IMR-90 (cell line): ENCODE measurements at regions not wholly inside any gene's neighbourhood (a gene's known extent, or its start where the extent isn't known, plus 50 kb on each side); places are given as distances from the start of the nearest gene placed in this dataset.

Experiments used
- ATAC-seq: fragments of 200-7000 bp; cut with Tn5 transposase; 2 replicates; pipeline ENCODE4 v1.9.1; 2020; ENCODE audit warnings: low read depth, mild to moderate bottlenecking, moderate library complexity
- BruUV-seq: library from RNA; stranded (reverse); fragments of 400-500 nt; replicated peaks from 2 replicates; lab custom pipeline; 2021; lab: Mats Ljungman, UMichigan
- CTCF ChIA-PET: fragments of 300-600 bp; formaldehyde crosslinking; extraction: SDS; loops from one replicate; lab custom pipeline; 2021; ENCODE audit warnings: antibody characterized with exemption; lab: Yijun Ruan, JAX
- POLR2A ChIA-PET: fragments of 300-600 bp; sonication (Branson Sonifier 250); formaldehyde crosslinking; loops from one replicate; lab custom pipeline; 2022; ENCODE audit warnings: antibody characterized with exemption; ENCODE audit not compliant: unreplicated experiment; lab: Charles Lee
- DNase-seq: peaks from one replicate; pipeline ENCODE4 v3.0.0; 2013
- H2AFZ ChIP-seq: replicated peaks from 2 replicates; pipeline ENCODE3; 2013; ENCODE audit warnings: low read length, mild to moderate bottlenecking; ENCODE audit not compliant: poor library complexity
- H2AK5ac ChIP-seq: 2 replicates; pipeline ENCODE4 v1.6.1; 2013; ENCODE audit warnings: low read depth, low read length, inconsistent platforms
- H2AK9ac ChIP-seq: replicated peaks from 2 replicates; pipeline ENCODE3; 2013; ENCODE audit warnings: mild to moderate bottlenecking, low read depth, low read length, moderate library complexity; ENCODE audit not compliant: poor library complexity
- H2BK120ac ChIP-seq: 2 replicates; pipeline ENCODE4 v1.6.1; 2013; ENCODE audit warnings: low read depth, low read length, inconsistent platforms
- H2BK15ac ChIP-seq: 3 replicates; pipeline ENCODE4 v1.6.1; 2013; ENCODE audit warnings: low read depth, low read length, inconsistent platforms
- H2BK20ac ChIP-seq: 2 replicates; pipeline ENCODE4 v1.6.1; 2013; ENCODE audit warnings: low read depth, mild to moderate bottlenecking, inconsistent platforms, low read length, moderate library complexity
- H2BK5ac ChIP-seq: 2 replicates; pipeline ENCODE4 v1.6.1; 2013; ENCODE audit warnings: mild to moderate bottlenecking, low read depth, low read length, inconsistent platforms; ENCODE audit not compliant: poor library complexity, severe bottlenecking
- H3K14ac ChIP-seq: replicated peaks from 2 replicates; pipeline ENCODE4 v1.6.1; 2013; ENCODE audit warnings: low read depth, low read length, inconsistent platforms
- H3K18ac ChIP-seq: 2 replicates; pipeline ENCODE4 v1.6.1; 2013; ENCODE audit warnings: low read depth, low read length, control low read depth
- H3K23ac ChIP-seq: 2 replicates; pipeline ENCODE4 v1.6.1; 2013; ENCODE audit warnings: low read depth, low read length, inconsistent platforms
- H3K27ac ChIP-seq: 2 replicates; pipeline ENCODE4 v1.5.1; 2013; ENCODE audit warnings: mild to moderate bottlenecking, control low read depth, low read length; ENCODE audit not compliant: insufficient read depth
- H3K27me3 ChIP-seq: 2 replicates; pipeline ENCODE4 v1.6.1; 2013; ENCODE audit warnings: low read length; ENCODE audit not compliant: control insufficient read depth, insufficient read depth
- H3K36me3 ChIP-seq: 2 replicates; pipeline ENCODE4 v1.6.1; 2013; ENCODE audit warnings: low read length, mixed read lengths; ENCODE audit not compliant: control insufficient read depth, insufficient read depth
- H3K4ac ChIP-seq: 2 replicates; pipeline ENCODE4 v1.6.1; 2013; ENCODE audit warnings: low read depth, low read length, inconsistent platforms
- H3K4me1 ChIP-seq: 2 replicates; pipeline ENCODE4 v1.6.1; 2013; ENCODE audit warnings: low read length, mixed read lengths; ENCODE audit not compliant: control insufficient read depth, insufficient read depth
- H3K4me2 ChIP-seq: 2 replicates; pipeline ENCODE4 v1.6.1; 2013; ENCODE audit warnings: low read depth, mild to moderate bottlenecking, control low read depth, low read length, moderate library complexity
- H3K4me3 ChIP-seq: 2 replicates; pipeline ENCODE4 v1.5.1; 2013; ENCODE audit warnings: low read depth, mild to moderate bottlenecking, control low read depth, low read length, moderate library complexity; ENCODE audit not compliant: insufficient read depth
- H3K56ac ChIP-seq: 2 replicates; pipeline ENCODE4 v1.6.1; 2013; ENCODE audit warnings: low read length, inconsistent platforms; ENCODE audit not compliant: insufficient read depth; ENCODE audit errors: extremely low read depth
- H3K79me1 ChIP-seq, 2 experiments: 2 replicates each; pipeline ENCODE4 v1.6.1; 2013; ENCODE audit warnings: low read length in 2 of 2, inconsistent platforms in 1 of 2, low read depth in 1 of 2
- H3K9ac ChIP-seq: 2 replicates; pipeline ENCODE4 v1.6.1; 2013; ENCODE audit warnings: low read depth, low read length, control low read depth
- H3K9me1 ChIP-seq: 2 replicates; pipeline ENCODE4 v1.6.1; 2013; ENCODE audit warnings: low read length, inconsistent platforms; ENCODE audit not compliant: insufficient read depth
- H3K9me3 ChIP-seq: 2 replicates; pipeline ENCODE4 v1.6.1; 2013; ENCODE audit warnings: low read length; ENCODE audit not compliant: control insufficient read depth, insufficient read depth
- H4K20me1 ChIP-seq: 2 replicates; pipeline ENCODE4 v1.6.1; 2013; ENCODE audit warnings: low read length, inconsistent platforms; ENCODE audit not compliant: insufficient read depth
- H4K5ac ChIP-seq: 2 replicates; pipeline ENCODE4 v1.6.1; 2013; ENCODE audit warnings: mild to moderate bottlenecking, low read depth, low read length, control low read depth
- H4K8ac ChIP-seq, 2 experiments: 2 replicates each; pipeline ENCODE4 v1.6.1; 2013; ENCODE audit warnings: low read depth in 2 of 2, low read length in 2 of 2, control low read depth in 1 of 2, inconsistent platforms in 1 of 2
- H4K91ac ChIP-seq: 2 replicates; pipeline ENCODE4 v1.6.1; 2013; ENCODE audit warnings: low read depth, low read length, inconsistent platforms; ENCODE audit not compliant: insufficient read depth
- POLR2A ChIP-seq: IDR thresholded peaks from 2 replicates; pipeline ENCODE4 v1.6.1; 2012; ENCODE audit warnings: mild to moderate bottlenecking, low read depth, low read length
- SMC3 ChIP-seq: fragments of 150-350 bp; IDR thresholded peaks from 2 replicates; pipeline ENCODE4 v1.6.1; 2016; ENCODE audit warnings: low read depth, mild to moderate bottlenecking, antibody characterized with exemption, low read length, moderate library complexity
- WGBS, 2 experiments: methylation state at CpG; one replicate each; pipeline versions ENCODE4 v1.1.5 to v1.1.7; 2013; ENCODE audit warnings: missing lambda C conversion rate in 2 of 2; ENCODE audit not compliant: insufficient read length in 1 of 2; ENCODE audit errors: extremely low coverage in 2 of 2; 5-methylcytosine and 5-hydroxymethylcytosine counted together
- dilution Hi-C: fragments of 300-500 bp; cut with HindIII; formaldehyde crosslinking; loops from one replicate; pipeline ENCODE4 v1.14.3; 2018; ENCODE audit warnings: low sequenced_read_pairs; ENCODE audit not compliant: unreplicated experiment
- in situ Hi-C: fragments of 300-500 bp; cut with MboI; formaldehyde crosslinking; loops from 3 replicates; pipeline ENCODE4 v1.14.3; 2019; ENCODE audit warnings: low sequenced_read_pairs, inconsistent platforms, mixed read lengths
- intact Hi-C: fragments of 100-400 bp; cut with micrococcal nuclease; formaldehyde crosslinking; loops from 2 replicates; pipeline ENCODE4 v1.10.0; 2022
- TF ChIP-seq, protein P1 (sequence below): conservative IDR thresholded peaks from 2 replicates; pipeline ENCODE4 v1.5.1; 2012; ENCODE audit warnings: mild to moderate bottlenecking, low read depth, low read length, improper control_type of control experiment

DNA sequence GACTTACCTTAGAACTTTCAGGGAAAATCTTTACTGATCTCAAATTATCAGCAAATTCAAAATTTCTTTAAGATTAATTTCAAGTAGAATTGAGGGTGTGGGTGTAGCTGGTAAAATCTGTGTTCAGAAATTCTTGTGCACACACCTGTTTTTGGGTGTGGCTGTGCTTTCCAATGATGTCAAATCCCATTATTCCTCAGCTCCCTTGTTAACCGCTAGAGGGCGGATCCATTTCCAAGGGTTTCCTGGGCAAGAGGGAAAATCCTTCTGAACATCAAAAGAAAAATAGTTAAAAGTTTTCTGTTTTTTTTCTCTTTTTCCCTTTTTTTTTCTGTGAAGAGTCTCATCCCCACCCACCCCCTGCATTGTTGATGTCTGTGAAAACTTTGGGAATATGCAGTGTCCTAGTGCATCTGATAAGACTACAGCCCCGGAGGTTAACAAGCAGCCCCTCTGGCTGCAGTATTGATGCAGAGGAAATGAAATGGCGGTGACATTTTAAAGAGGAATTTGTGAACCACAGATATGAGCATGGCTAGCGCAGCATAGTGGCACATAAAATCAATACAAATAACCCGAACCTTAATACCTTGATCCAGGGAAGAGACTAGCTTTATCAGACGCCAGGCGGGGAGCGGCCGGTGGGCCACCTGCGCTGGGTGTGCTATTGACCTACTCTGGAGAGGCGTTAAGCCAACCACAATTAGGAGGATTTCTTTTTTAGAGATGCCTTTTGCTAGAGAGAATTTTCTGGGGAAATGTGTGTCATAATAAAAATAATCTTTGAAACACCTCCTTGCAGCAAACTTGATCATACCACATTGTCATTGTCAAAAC is 130.9 kb downstream of the FOXA2 start:
- Histone ChIP-seq H3K9ac (no peak overlapping the region), H2BK15ac (no peak overlapping the region), H3K79me1 (no peaks in the 10 kb centered on the region), H3K9me1 (no peaks in the 10 kb centered on the region), H3K36me3 (no peaks in the 10 kb centered on the region), H2AFZ (no peak overlapping the region), H3K4me3 (no peak overlapping the region), H3K23ac (no peak overlapping the region), H3K18ac (no peak overlapping the region), H3K4me2 (no peak overlapping the region), H3K56ac (no peak overlapping the region), H4K8ac (no peak overlapping the region), H2AK9ac (no peak overlapping the region), H3K4me1 (no peaks in the 10 kb centered on the region), H2BK20ac (no peak overlapping the region), H2BK120ac (no peak overlapping the region), H3K27ac (no peak overlapping the region), H3K9me3 (no peaks in the 10 kb centered on the region), H4K5ac (no peak overlapping the region), H4K20me1 (no peaks in the 10 kb centered on the region), H3K4ac (no peak overlapping the region), H3K14ac (no peak overlapping the region), H2BK5ac (no peak overlapping the region), H4K91ac (no peak overlapping the region), H2AK5ac (no peak overlapping the region), H3K27me3 (no peaks in the 10 kb centered on the region)
- TF ChIP-seq POLR2A = no peak
- TF ChIP-seq SMC3 = peak; percentile 10; the same call in 1 of the 2 replicates
- TF ChIP-seq, protein P1, sequence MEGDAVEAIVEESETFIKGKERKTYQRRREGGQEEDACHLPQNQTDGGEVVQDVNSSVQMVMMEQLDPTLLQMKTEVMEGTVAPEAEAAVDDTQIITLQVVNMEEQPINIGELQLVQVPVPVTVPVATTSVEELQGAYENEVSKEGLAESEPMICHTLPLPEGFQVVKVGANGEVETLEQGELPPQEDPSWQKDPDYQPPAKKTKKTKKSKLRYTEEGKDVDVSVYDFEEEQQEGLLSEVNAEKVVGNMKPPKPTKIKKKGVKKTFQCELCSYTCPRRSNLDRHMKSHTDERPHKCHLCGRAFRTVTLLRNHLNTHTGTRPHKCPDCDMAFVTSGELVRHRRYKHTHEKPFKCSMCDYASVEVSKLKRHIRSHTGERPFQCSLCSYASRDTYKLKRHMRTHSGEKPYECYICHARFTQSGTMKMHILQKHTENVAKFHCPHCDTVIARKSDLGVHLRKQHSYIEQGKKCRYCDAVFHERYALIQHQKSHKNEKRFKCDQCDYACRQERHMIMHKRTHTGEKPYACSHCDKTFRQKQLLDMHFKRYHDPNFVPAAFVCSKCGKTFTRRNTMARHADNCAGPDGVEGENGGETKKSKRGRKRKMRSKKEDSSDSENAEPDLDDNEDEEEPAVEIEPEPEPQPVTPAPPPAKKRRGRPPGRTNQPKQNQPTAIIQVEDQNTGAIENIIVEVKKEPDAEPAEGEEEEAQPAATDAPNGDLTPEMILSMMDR = peak; percentile 42
- intact Hi-C loops = loop anchor here (1.0 kb wide), 1 partner anchor 231 kb away; no protein-coding TSS in a partner anchor
- dilution Hi-C loops = no loop called here
- no peak for ATAC-seq
- in situ Hi-C loops = no loop called here
- no TSS peak for BruUV-seq
- CTCF ChIA-PET = interaction anchor here (0.7 kb wide), 2 partner anchors 233 to 549 kb away, joined by 3 read pairs; no protein-coding TSS in a partner anchor
- POLR2A ChIA-PET = no interaction called here
- no CpG with 5 or more reads among the region's 12 CpGs for WGBS, 2 experiments
- no peak for DNase-seq
